ENCODE measurements at regions not wholly inside any gene's neighbourhood (a gene's known extent, or its start where the extent isn't known, plus 50 kb on each side); places are given as distances from the start of the nearest gene placed in this dataset.

DNA sequence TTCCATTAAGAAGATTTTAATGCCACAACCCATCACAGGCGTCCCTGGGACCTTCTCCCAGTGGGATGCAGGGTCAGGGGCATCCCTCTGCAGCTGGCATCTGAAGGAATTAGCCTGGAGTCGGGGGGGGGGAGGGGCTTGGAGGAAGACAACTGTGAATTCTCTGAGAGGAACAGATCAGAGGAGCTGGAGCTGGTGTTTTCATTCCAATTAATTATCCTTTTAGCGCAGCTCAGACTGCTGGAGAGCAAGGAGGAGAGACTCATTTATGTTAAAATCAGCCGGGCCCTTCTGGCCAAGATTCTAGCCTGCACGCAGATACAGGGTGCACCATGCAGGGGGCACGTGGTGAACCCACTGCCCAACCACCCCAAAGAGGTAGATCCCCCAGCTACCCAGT lies 116.2 kb downstream of the CHST1 start:
- Histone ChIP-seq H3K36me3 (ENCODE audit: control insufficient read depth, insufficient read depth, low read length) (no peaks in the 10 kb centered on the region), H3K4me3 (ENCODE audit: low read depth in 2 of 2, low read length in 2 of 2) (no peak overlapping the region), H3K27ac (ENCODE audit: low read length) (no peak overlapping the region), H3K9me3 (ENCODE audit: control insufficient read depth, insufficient read depth, low read depth, low read length) (no peaks in the 10 kb centered on the region), H3K4me1 (ENCODE audit: control insufficient read depth, insufficient read depth, low read length) (no peaks in the 10 kb centered on the region), H3K27me3 (ENCODE audit: control insufficient read depth, insufficient read depth, low read length) (peaks cover 9% of the 10 kb centered on the region)
- no TSS peak for BruUV-seq (replicated peaks)
- ChIA-PET CTCF (no interaction called here), POLR2A (interaction anchor here (0.7 kb wide), 1 partner anchor 660 kb away, joined by 3 read pairs; no protein-coding TSS in a partner anchor)
- TF ChIP-seq SIN3A (IDR thresholded peaks at IDR 0.05; ENCODE audit: borderline replicate concordance, insufficient read depth, low read depth, low read length), result no peak
- TF ChIP-seq POLR2AphosphoS5 (IDR thresholded peaks at IDR 0.05; ENCODE audit: low read depth, low read length), result no peak
- TF ChIP-seq, protein P1, sequence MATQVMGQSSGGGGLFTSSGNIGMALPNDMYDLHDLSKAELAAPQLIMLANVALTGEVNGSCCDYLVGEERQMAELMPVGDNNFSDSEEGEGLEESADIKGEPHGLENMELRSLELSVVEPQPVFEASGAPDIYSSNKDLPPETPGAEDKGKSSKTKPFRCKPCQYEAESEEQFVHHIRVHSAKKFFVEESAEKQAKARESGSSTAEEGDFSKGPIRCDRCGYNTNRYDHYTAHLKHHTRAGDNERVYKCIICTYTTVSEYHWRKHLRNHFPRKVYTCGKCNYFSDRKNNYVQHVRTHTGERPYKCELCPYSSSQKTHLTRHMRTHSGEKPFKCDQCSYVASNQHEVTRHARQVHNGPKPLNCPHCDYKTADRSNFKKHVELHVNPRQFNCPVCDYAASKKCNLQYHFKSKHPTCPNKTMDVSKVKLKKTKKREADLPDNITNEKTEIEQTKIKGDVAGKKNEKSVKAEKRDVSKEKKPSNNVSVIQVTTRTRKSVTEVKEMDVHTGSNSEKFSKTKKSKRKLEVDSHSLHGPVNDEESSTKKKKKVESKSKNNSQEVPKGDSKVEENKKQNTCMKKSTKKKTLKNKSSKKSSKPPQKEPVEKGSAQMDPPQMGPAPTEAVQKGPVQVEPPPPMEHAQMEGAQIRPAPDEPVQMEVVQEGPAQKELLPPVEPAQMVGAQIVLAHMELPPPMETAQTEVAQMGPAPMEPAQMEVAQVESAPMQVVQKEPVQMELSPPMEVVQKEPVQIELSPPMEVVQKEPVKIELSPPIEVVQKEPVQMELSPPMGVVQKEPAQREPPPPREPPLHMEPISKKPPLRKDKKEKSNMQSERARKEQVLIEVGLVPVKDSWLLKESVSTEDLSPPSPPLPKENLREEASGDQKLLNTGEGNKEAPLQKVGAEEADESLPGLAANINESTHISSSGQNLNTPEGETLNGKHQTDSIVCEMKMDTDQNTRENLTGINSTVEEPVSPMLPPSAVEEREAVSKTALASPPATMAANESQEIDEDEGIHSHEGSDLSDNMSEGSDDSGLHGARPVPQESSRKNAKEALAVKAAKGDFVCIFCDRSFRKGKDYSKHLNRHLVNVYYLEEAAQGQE (IDR thresholded peaks at IDR 0.05; ENCODE audit: insufficient read depth in 1 of 2, low read depth in 2 of 2, low read length in 1 of 2), result no peak
- no peak for TF ChIP-seq TCF7L2 (IDR thresholded peaks at IDR 0.05; ENCODE audit: low read depth, low read length)
- TF ChIP-seq, protein P2, sequence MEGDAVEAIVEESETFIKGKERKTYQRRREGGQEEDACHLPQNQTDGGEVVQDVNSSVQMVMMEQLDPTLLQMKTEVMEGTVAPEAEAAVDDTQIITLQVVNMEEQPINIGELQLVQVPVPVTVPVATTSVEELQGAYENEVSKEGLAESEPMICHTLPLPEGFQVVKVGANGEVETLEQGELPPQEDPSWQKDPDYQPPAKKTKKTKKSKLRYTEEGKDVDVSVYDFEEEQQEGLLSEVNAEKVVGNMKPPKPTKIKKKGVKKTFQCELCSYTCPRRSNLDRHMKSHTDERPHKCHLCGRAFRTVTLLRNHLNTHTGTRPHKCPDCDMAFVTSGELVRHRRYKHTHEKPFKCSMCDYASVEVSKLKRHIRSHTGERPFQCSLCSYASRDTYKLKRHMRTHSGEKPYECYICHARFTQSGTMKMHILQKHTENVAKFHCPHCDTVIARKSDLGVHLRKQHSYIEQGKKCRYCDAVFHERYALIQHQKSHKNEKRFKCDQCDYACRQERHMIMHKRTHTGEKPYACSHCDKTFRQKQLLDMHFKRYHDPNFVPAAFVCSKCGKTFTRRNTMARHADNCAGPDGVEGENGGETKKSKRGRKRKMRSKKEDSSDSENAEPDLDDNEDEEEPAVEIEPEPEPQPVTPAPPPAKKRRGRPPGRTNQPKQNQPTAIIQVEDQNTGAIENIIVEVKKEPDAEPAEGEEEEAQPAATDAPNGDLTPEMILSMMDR (IDR thresholded peaks at IDR 0.05), result no peak
- in situ Hi-C loops (cut with HindIII; ENCODE audit: low pct_unique_long_range_greater_than_20kb, low sequenced_read_pairs), result no loop called here
- intact Hi-C loops (cut with micrococcal nuclease; ENCODE audit: unreplicated experiment), result no loop called here
- ATAC-seq, result no peak
- DNase-seq (ENCODE audit: low read depth, low spot score), result no peak

DNA sequence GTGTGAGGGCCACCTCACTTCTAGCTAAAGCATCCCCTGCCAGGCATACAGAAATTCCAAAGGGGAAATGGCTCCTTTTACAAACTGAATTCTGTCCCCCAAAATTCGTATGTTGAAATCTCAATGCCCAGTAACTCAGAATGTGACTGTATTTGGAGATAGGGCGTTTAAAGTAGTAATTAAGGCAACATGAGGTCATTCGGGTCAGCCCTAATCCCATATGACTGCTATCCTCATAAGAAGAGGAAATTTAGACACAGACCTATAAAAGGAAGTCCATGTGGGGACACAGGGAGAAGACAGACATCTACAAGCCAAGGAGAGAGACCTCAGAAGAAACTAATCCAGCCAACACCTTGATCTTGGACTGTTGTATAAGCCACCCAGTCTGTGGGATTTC lies 119.1 kb downstream of the CHST1 start:
- BruUV-seq (replicated peaks), result no TSS peak

More for the DNA sequence above, 119.1 kb downstream of the CHST1 start:
- intact Hi-C loops (cut with micrococcal nuclease; ENCODE audit: unreplicated experiment) (no loop called here), in situ Hi-C loops (cut with HindIII; ENCODE audit: low pct_unique_long_range_greater_than_20kb, low sequenced_read_pairs) (no loop called here)
- Histone ChIP-seq H3K27ac (ENCODE audit: low read length) (no peak overlapping the region), H3K4me3 (ENCODE audit: low read depth in 2 of 2, low read length in 2 of 2) (no peak overlapping the region), H3K36me3 (ENCODE audit: control insufficient read depth, insufficient read depth, low read length) (no peaks in the 10 kb centered on the region), H3K27me3 (ENCODE audit: control insufficient read depth, insufficient read depth, low read length) (peaks cover 9% of the 10 kb centered on the region), H3K4me1 (ENCODE audit: control insufficient read depth, insufficient read depth, low read length) (no peaks in the 10 kb centered on the region), H3K9me3 (ENCODE audit: control insufficient read depth, insufficient read depth, low read depth, low read length) (no peaks in the 10 kb centered on the region)
- DNase-seq (ENCODE audit: low read depth, low spot score) (no peak), ATAC-seq (no peak)
- ChIA-PET CTCF (no interaction called here), POLR2A (interaction anchor here (0.7 kb wide), 1 partner anchor 122 kb away, joined by 4 read pairs; no protein-coding TSS in a partner anchor)
- TF ChIP-seq, protein P2 (IDR thresholded peaks at IDR 0.05), result no peak
- TF ChIP-seq SIN3A (IDR thresholded peaks at IDR 0.05; ENCODE audit: borderline replicate concordance, insufficient read depth, low read depth, low read length), result no peak
- TF ChIP-seq, protein P1 (IDR thresholded peaks at IDR 0.05; ENCODE audit: insufficient read depth in 1 of 2, low read depth in 2 of 2, low read length in 1 of 2), result no peak

Data from Panc1 (cell line).